Activated naive CD8-positive, alpha-beta T cell (primary cell): ENCODE measurements at regions not wholly inside any gene's neighbourhood (a gene's known extent, or its start where the extent isn't known, plus 50 kb on each side); places are given as distances from the start of the nearest gene placed in this dataset.

Source experiments
- H3K27ac Mint-ChIP-seq: one replicate; pipeline ENCODE4 v1.8.0; 2021; ENCODE audit warnings: mixed read lengths
- H3K27me3 Mint-ChIP-seq: one replicate; pipeline ENCODE4 v1.8.0; 2021; ENCODE audit warnings: mixed read lengths
- H3K36me3 Mint-ChIP-seq: one replicate; pipeline ENCODE4 v1.8.0; 2021; ENCODE audit warnings: mixed read lengths
- H3K4me1 Mint-ChIP-seq: one replicate; pipeline ENCODE4 v1.8.0; 2021; ENCODE audit warnings: low read depth, mixed read lengths
- H3K4me3 Mint-ChIP-seq: one replicate; pipeline ENCODE4 v1.8.0; 2021; ENCODE audit warnings: mild to moderate bottlenecking, mixed read lengths
- H3K9me3 Mint-ChIP-seq: one replicate; pipeline ENCODE4 v1.8.0; 2021; ENCODE audit warnings: low read depth, mixed read lengths

- Mint-ChIP-seq H3K9me3 (no peaks in the 10 kb centered on the region), H3K36me3 (no peaks in the 10 kb centered on the region), H3K4me1 (peaks cover 14% of the 10 kb centered on the region), H3K27me3 (peaks cover 2% of the 10 kb centered on the region), H3K27ac (no peak overlapping the region), H3K4me3 (no peak overlapping the region)
Measured at GRCh38 chr4:54961357-54961975, 163.9 kb downstream of the KDR start.

GRCh38 chr4:54959651-54960116, 165.7 kb downstream of the KDR start:
- H3K4me3 Mint-ChIP-seq, result no peak overlapping the region
- no peaks in the 10 kb centered on the region for H3K9me3 Mint-ChIP-seq
- no peaks in the 10 kb centered on the region for H3K36me3 Mint-ChIP-seq
- peaks cover 2% of the 10 kb centered on the region for H3K27me3 Mint-ChIP-seq
- H3K27ac Mint-ChIP-seq, result no peak overlapping the region
- H3K4me1 Mint-ChIP-seq, result peaks cover 14% of the 10 kb centered on the region

- Mint-ChIP-seq H3K4me3 (no peak overlapping the region), H3K4me1 (peaks cover 14% of the 10 kb centered on the region), H3K9me3 (no peaks in the 10 kb centered on the region), H3K27ac (no peak overlapping the region), H3K27me3 (peaks cover 2% of the 10 kb centered on the region), H3K36me3 (no peaks in the 10 kb centered on the region)
Measured at GRCh38 chr4:54959131-54959530, 166.3 kb downstream of the KDR start.

GRCh38 chr4:54958236-54958635, 167.2 kb downstream of the KDR start:
- Mint-ChIP-seq H3K36me3 (no peaks in the 10 kb centered on the region), H3K9me3 (no peaks in the 10 kb centered on the region), H3K4me3 (no peak overlapping the region), H3K4me1 (peaks cover 14% of the 10 kb centered on the region), H3K27ac (no peak overlapping the region), H3K27me3 (peaks cover 2% of the 10 kb centered on the region)

GRCh38 chr4:54954656-54955388, 170.6 kb downstream of the KDR start:
- H3K36me3 Mint-ChIP-seq, result no peaks in the 10 kb centered on the region
- peaks cover 10% of the 10 kb centered on the region for H3K4me1 Mint-ChIP-seq
- H3K27me3 Mint-ChIP-seq, result no peaks in the 10 kb centered on the region
- no peak overlapping the region for H3K27ac Mint-ChIP-seq
- H3K4me3 Mint-ChIP-seq, result no peak overlapping the region
- no peaks in the 10 kb centered on the region for H3K9me3 Mint-ChIP-seq

- Mint-ChIP-seq H3K9me3 (no peaks in the 10 kb centered on the region), H3K4me3 (no peak overlapping the region), H3K27ac (no peak overlapping the region), H3K4me1 (peaks cover 30% of the 10 kb centered on the region), H3K27me3 (no peaks in the 10 kb centered on the region), H3K36me3 (no peaks in the 10 kb centered on the region)
Measured at GRCh38 chr4:54946741-54947140, 178.7 kb downstream of the KDR start.

- H3K4me1 Mint-ChIP-seq, result peaks cover 39% of the 10 kb centered on the region
- no peak overlapping the region for H3K4me3 Mint-ChIP-seq
- H3K27me3 Mint-ChIP-seq, result no peaks in the 10 kb centered on the region
- H3K9me3 Mint-ChIP-seq, result no peaks in the 10 kb centered on the region
- no peaks in the 10 kb centered on the region for H3K36me3 Mint-ChIP-seq
- H3K27ac Mint-ChIP-seq, result no peak overlapping the region
Measured at GRCh38 chr4:54945838-54946237, 179.6 kb downstream of the KDR start.

- no peaks in the 10 kb centered on the region for H3K27me3 Mint-ChIP-seq
- peak overlapping the region; percentile 78 for H3K4me3 Mint-ChIP-seq
- no peaks in the 10 kb centered on the region for H3K36me3 Mint-ChIP-seq
- no peaks in the 10 kb centered on the region for H3K9me3 Mint-ChIP-seq
- peaks cover 42% of the 10 kb centered on the region for H3K4me1 Mint-ChIP-seq
- H3K27ac Mint-ChIP-seq, result peak overlapping the region; percentile 67
Measured at GRCh38 chr4:54942721-54943120, 182.7 kb downstream of the KDR start.

GRCh38 chr4:54941994-54942552, 183.3 kb downstream of the KDR start:
- H3K4me3 Mint-ChIP-seq, result peak overlapping the region; percentile 78
- no peaks in the 10 kb centered on the region for H3K27me3 Mint-ChIP-seq
- peaks cover 46% of the 10 kb centered on the region for H3K4me1 Mint-ChIP-seq
- H3K36me3 Mint-ChIP-seq, result no peaks in the 10 kb centered on the region
- peak overlapping the region; percentile 75 for H3K27ac Mint-ChIP-seq
- no peaks in the 10 kb centered on the region for H3K9me3 Mint-ChIP-seq

- H3K27me3 Mint-ChIP-seq, result no peaks in the 10 kb centered on the region
- peak overlapping the region; percentile 75 for H3K27ac Mint-ChIP-seq
- H3K4me1 Mint-ChIP-seq, result peaks cover 46% of the 10 kb centered on the region
- H3K9me3 Mint-ChIP-seq, result no peaks in the 10 kb centered on the region
- H3K4me3 Mint-ChIP-seq, result peak overlapping the region; percentile 78
- H3K36me3 Mint-ChIP-seq, result no peaks in the 10 kb centered on the region
Measured at GRCh38 chr4:54940996-54941865, 184.2 kb downstream of the KDR start.

- no peaks in the 10 kb centered on the region for H3K9me3 Mint-ChIP-seq
- no peaks in the 10 kb centered on the region for H3K27me3 Mint-ChIP-seq
- no peak overlapping the region for H3K4me3 Mint-ChIP-seq
- no peaks in the 10 kb centered on the region for H3K36me3 Mint-ChIP-seq
- no peak overlapping the region for H3K27ac Mint-ChIP-seq
- peaks cover 22% of the 10 kb centered on the region for H3K4me1 Mint-ChIP-seq
Measured at GRCh38 chr4:54937501-54937900, 187.9 kb downstream of the KDR start.

GRCh38 chr4:54933579-54933978, 191.8 kb downstream of the KDR start:
- Mint-ChIP-seq H3K4me3 (no peak overlapping the region), H3K36me3 (no peaks in the 10 kb centered on the region), H3K4me1 (peaks cover 6% of the 10 kb centered on the region), H3K9me3 (no peaks in the 10 kb centered on the region), H3K27ac (no peak overlapping the region), H3K27me3 (no peaks in the 10 kb centered on the region)

GRCh38 chr4:54930226-54930625, 195.2 kb downstream of the KDR start:
- no peak overlapping the region for H3K27ac Mint-ChIP-seq
- H3K4me1 Mint-ChIP-seq, result peaks cover 2% of the 10 kb centered on the region
- H3K4me3 Mint-ChIP-seq, result no peak overlapping the region
- no peaks in the 10 kb centered on the region for H3K27me3 Mint-ChIP-seq
- no peaks in the 10 kb centered on the region for H3K9me3 Mint-ChIP-seq
- no peaks in the 10 kb centered on the region for H3K36me3 Mint-ChIP-seq

- H3K27me3 Mint-ChIP-seq, result no peaks in the 10 kb centered on the region
- H3K4me3 Mint-ChIP-seq, result no peak overlapping the region
- H3K36me3 Mint-ChIP-seq, result no peaks in the 10 kb centered on the region
- peaks cover 2% of the 10 kb centered on the region for H3K4me1 Mint-ChIP-seq
- no peak overlapping the region for H3K27ac Mint-ChIP-seq
- no peaks in the 10 kb centered on the region for H3K9me3 Mint-ChIP-seq
Measured at GRCh38 chr4:54929459-54929858, 195.9 kb downstream of the KDR start.

- no peaks in the 10 kb centered on the region for H3K36me3 Mint-ChIP-seq
- no peak overlapping the region for H3K27ac Mint-ChIP-seq
- H3K9me3 Mint-ChIP-seq, result no peaks in the 10 kb centered on the region
- no peaks in the 10 kb centered on the region for H3K27me3 Mint-ChIP-seq
- no peaks in the 10 kb centered on the region for H3K4me1 Mint-ChIP-seq
- no peak overlapping the region for H3K4me3 Mint-ChIP-seq
Measured at GRCh38 chr4:54924891-54925290, 200.5 kb downstream of the KDR start.
